ENCODE measurements at regions not wholly inside any gene's neighbourhood (a gene's known extent, or its start where the extent isn't known, plus 50 kb on each side); places are given as distances from the start of the nearest gene placed in this dataset.

DNA sequence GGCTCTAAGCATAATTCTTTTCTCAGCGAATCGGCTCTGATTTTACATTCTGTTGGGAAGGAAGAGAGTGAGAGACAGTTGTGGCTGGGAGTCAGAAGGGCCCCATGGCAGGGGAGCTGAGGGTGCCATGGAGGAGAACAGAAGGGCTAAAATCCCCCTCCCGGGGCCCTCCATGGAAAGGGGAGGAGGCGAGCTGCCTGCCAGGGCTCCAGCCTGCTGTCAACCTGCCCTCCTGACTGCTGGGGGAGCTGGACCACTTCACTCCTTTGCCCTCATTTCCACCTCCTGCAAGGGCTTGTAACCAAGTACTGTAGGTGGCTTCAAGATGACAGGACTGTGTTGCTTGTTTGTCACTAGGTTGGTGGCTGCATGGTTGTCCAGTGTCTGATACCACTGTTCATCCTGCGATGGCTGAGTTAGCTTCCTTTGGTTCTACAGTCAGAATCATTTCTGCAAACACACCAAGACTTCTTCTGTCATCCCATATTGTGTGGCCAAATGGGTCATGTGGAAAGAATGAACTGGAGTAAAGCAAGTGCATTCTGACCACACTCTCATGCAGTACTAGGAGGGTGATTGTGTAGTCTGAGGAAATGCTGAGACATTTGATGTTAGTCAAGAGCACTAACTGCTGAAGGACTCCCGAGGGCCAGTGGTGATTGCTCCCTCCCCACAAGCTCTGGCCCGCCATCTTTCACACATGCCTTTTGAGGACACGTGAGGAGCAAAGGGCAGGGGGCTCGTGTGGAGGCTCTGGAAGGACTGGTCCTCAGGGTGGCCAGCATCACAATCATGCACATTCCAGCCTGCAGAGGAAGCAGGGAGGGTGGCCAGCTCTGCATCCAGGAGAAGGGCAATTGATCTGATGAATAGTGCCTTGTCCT is 307.2 kb downstream of the GADD45G start:
- Histone ChIP-seq H3K9me3 (replicated peaks; ENCODE audit: control insufficient read depth, insufficient read depth, low read length) (no peaks in the 10 kb centered on the region), H3K79me2 (ENCODE audit: control insufficient read depth, insufficient read depth, low read length) (no peaks in the 10 kb centered on the region), H2AFZ (ENCODE audit: control insufficient read depth, low read depth, low read length) (no peak overlapping the region), H3K36me3 (ENCODE audit: control insufficient read depth in 2 of 2, insufficient read depth in 2 of 2, low read length in 1 of 2) (no peaks in the 10 kb centered on the region), H3K4me2 (ENCODE audit: control insufficient read depth, insufficient read depth) (no peak overlapping the region), H3K9ac (ENCODE audit: control insufficient read depth, insufficient read depth, low read length) (no peak overlapping the region), H3K4me3 (no peak overlapping the region), H3K4me1 (ENCODE audit: control insufficient read depth, insufficient read depth, low read length) (no peaks in the 10 kb centered on the region), H4K20me1 (ENCODE audit: control insufficient read depth, insufficient read depth) (no peaks in the 10 kb centered on the region), H3K27ac (ENCODE audit: control insufficient read depth, insufficient read depth) (no peak overlapping the region), H3K27me3 (replicated peaks in 1 of 2; ENCODE audit: control insufficient read depth in 2 of 2, insufficient read depth in 2 of 2, low read length in 1 of 2) (no peaks in the 10 kb centered on the region; a peak in 2 of 4 replicates)
- DNase-seq (ENCODE audit: low read depth, low spot score), result no peak
- POLR2A ChIA-PET, result no interaction called here
- no peak for FAIRE-seq
- ATAC-seq, result no peak
- RAD21 ChIA-PET (ENCODE audit: unreplicated experiment), result no interaction called here
- CTCF ChIA-PET, result interaction anchor here (1.7 kb wide), 1 partner anchor 314 kb away, joined by 3 read pairs; no protein-coding TSS in a partner anchor
- WGBS (ENCODE audit: insufficient coverage, insufficient replicate concordance, low lambda C conversion rate, missing lambda C conversion rate), result 29% methylated on average over 9 of the region's 9 CpGs
- in situ Hi-C loops (cut with MboI) (loop anchor here (10.0 kb wide), 1 partner anchor 307 kb away; the partner anchor contains the start of gene GADD45G), intact Hi-C loops (cut with micrococcal nuclease; ENCODE audit: unreplicated experiment) (no loop called here)
- SMC1A ChIA-PET (ENCODE audit: uncharacterized antibody, unreplicated experiment), result no interaction called here
- TF ChIP-seq RAD21 (IDR thresholded peaks at IDR 0.05; ENCODE audit: insufficient read depth, low read depth, low read length), result peak; percentile 16; the same call in 1 of the 2 replicates
- TF ChIP-seq TCF3 (IDR thresholded peaks at IDR 0.05; ENCODE audit: borderline replicate concordance, insufficient read depth, low read depth, low read length), result no peak
- no TSS peak for BruUV-seq (replicated peaks)

DNA sequence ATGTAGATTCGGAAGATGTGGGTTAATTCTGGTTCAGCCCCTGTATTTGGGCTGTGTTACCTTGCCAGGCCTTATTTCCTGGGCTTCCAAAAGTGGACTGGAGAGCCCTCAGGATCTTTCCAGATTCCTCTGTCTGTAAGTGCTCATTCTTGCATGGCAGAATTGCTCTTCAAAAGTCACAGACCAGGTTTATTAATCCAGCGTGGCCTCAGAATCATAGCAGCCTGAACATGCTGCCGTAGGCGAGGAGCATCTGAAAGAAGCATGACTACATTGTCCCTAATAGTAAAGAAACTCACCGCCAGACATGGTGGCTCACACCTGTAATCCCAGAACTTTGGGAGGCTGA is 307.8 kb downstream of the GADD45G start:
- Histone ChIP-seq H3K79me2 (ENCODE audit: control insufficient read depth, insufficient read depth, low read length) (no peaks in the 10 kb centered on the region), H4K20me1 (ENCODE audit: control insufficient read depth, insufficient read depth) (no peaks in the 10 kb centered on the region), H3K4me2 (ENCODE audit: control insufficient read depth, insufficient read depth) (no peak overlapping the region), H3K4me1 (ENCODE audit: control insufficient read depth, insufficient read depth, low read length) (no peaks in the 10 kb centered on the region), H3K9ac (ENCODE audit: control insufficient read depth, insufficient read depth, low read length) (no peak overlapping the region), H3K27ac (ENCODE audit: control insufficient read depth, insufficient read depth) (no peak overlapping the region), H3K27me3 (replicated peaks in 1 of 2; ENCODE audit: control insufficient read depth in 2 of 2, insufficient read depth in 2 of 2, low read length in 1 of 2) (no peaks in the 10 kb centered on the region; a peak in 2 of 4 replicates), H2AFZ (ENCODE audit: control insufficient read depth, low read depth, low read length) (no peak overlapping the region), H3K4me3 (no peak overlapping the region), H3K36me3 (ENCODE audit: control insufficient read depth in 2 of 2, insufficient read depth in 2 of 2, low read length in 1 of 2) (no peaks in the 10 kb centered on the region), H3K9me3 (replicated peaks; ENCODE audit: control insufficient read depth, insufficient read depth, low read length) (no peaks in the 10 kb centered on the region)
- ChIA-PET SMC1A (ENCODE audit: uncharacterized antibody, unreplicated experiment) (no interaction called here), RAD21 (ENCODE audit: unreplicated experiment) (no interaction called here), CTCF (no interaction called here), POLR2A (no interaction called here)
- 44% methylated on average over 5 of the region's 5 CpGs for WGBS (ENCODE audit: insufficient coverage, insufficient replicate concordance, low lambda C conversion rate, missing lambda C conversion rate)
- FAIRE-seq (no peak), DNase-seq (ENCODE audit: low read depth, low spot score) (no peak), ATAC-seq (no peak)
- intact Hi-C loops (cut with micrococcal nuclease; ENCODE audit: unreplicated experiment) (no loop called here), in situ Hi-C loops (cut with MboI) (loop anchor here (10.0 kb wide), 1 partner anchor 308 kb away; the partner anchor contains the start of gene GADD45G)
- no TSS peak for BruUV-seq (replicated peaks)
- TF ChIP-seq BHLHE40 (IDR thresholded peaks at IDR 0.05; ENCODE audit: borderline replicate concordance in 1 of 2, low read depth in 2 of 2, low read length in 1 of 2) (no peak), IRF4 (IDR thresholded peaks at IDR 0.05; ENCODE audit: low read depth, low read length) (no peak), PAX5 (IDR thresholded peaks at IDR 0.05; ENCODE audit: borderline replicate concordance, low read depth, low read length) (no peak), RCOR1 (conservative IDR thresholded peaks at IDR 0.05; ENCODE audit: low read depth, low read length) (no peak), SIX5 (IDR thresholded peaks at IDR 0.05; ENCODE audit: low read depth, low read length, severe bottlenecking) (no peak), ESRRA (IDR thresholded peaks at IDR 0.05; ENCODE audit: low read length) (no peak)
- TF ChIP-seq, protein P1, sequence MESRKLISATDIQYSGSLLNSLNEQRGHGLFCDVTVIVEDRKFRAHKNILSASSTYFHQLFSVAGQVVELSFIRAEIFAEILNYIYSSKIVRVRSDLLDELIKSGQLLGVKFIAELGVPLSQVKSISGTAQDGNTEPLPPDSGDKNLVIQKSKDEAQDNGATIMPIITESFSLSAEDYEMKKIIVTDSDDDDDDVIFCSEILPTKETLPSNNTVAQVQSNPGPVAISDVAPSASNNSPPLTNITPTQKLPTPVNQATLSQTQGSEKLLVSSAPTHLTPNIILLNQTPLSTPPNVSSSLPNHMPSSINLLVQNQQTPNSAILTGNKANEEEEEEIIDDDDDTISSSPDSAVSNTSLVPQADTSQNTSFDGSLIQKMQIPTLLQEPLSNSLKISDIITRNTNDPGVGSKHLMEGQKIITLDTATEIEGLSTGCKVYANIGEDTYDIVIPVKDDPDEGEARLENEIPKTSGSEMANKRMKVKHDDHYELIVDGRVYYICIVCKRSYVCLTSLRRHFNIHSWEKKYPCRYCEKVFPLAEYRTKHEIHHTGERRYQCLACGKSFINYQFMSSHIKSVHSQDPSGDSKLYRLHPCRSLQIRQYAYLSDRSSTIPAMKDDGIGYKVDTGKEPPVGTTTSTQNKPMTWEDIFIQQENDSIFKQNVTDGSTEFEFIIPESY (IDR thresholded peaks at IDR 0.05), result no peak
- TF ChIP-seq, protein P2, sequence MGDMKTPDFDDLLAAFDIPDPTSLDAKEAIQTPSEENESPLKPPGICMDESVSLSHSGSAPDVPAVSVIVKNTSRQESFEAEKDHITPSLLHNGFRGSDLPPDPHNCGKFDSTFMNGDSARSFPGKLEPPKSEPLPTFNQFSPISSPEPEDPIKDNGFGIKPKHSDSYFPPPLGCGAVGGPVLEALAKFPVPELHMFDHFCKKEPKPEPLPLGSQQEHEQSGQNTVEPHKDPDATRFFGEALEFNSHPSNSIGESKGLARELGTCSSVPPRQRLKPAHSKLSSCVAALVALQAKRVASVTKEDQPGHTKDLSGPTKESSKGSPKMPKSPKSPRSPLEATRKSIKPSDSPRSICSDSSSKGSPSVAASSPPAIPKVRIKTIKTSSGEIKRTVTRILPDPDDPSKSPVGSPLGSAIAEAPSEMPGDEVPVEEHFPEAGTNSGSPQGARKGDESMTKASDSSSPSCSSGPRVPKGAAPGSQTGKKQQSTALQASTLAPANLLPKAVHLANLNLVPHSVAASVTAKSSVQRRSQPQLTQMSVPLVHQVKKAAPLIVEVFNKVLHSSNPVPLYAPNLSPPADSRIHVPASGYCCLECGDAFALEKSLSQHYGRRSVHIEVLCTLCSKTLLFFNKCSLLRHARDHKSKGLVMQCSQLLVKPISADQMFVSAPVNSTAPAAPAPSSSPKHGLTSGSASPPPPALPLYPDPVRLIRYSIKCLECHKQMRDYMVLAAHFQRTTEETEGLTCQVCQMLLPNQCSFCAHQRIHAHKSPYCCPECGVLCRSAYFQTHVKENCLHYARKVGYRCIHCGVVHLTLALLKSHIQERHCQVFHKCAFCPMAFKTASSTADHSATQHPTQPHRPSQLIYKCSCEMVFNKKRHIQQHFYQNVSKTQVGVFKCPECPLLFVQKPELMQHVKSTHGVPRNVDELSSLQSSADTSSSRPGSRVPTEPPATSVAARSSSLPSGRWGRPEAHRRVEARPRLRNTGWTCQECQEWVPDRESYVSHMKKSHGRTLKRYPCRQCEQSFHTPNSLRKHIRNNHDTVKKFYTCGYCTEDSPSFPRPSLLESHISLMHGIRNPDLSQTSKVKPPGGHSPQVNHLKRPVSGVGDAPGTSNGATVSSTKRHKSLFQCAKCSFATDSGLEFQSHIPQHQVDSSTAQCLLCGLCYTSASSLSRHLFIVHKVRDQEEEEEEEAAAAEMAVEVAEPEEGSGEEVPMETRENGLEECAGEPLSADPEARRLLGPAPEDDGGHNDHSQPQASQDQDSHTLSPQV (IDR thresholded peaks at IDR 0.05), result no peak
